ENCODE measurements at regions not wholly inside any gene's neighbourhood (a gene's known extent, or its start where the extent isn't known, plus 50 kb on each side); places are given as distances from the start of the nearest gene placed in this dataset.

- DNase-seq (no peak), ATAC-seq (ENCODE audit: low read depth in 2 of 2) (no peak)
- Mint-ChIP-seq H3K27ac (no peak overlapping the region), H3K4me1 (no peaks in the 10 kb centered on the region), H3K27me3 (peaks cover 24 to 42% (median 39%) of the 10 kb centered on the region in 3 donors), H3K36me3 (no peaks in the 10 kb centered on the region), H3K4me3 (no peak overlapping the region), H3K9me3 (peaks cover 0 to 9% (median 0%) of the 10 kb centered on the region in 7 donors)
Observed at GRCh38 chr2:226661789-226662545, 137.7 kb downstream of the IRS1 start.

GRCh38 chr2:226660526-226660925 is 139.1 kb downstream of the IRS1 start:
- Mint-ChIP-seq H3K27ac (peak overlapping the region in 1 of 6 donors; percentile 8), H3K4me1 (no peaks in the 10 kb centered on the region), H3K27me3 (peaks cover 18 to 38% (median 36%) of the 10 kb centered on the region in 3 donors), H3K9me3 (peaks cover 0 to 9% (median 0%) of the 10 kb centered on the region in 7 donors), H3K36me3 (no peaks in the 10 kb centered on the region), H3K4me3 (no peak overlapping the region)
- ATAC-seq (ENCODE audit: low read depth in 2 of 2) (no peak), DNase-seq (no peak)

GRCh38 chr2:226660124-226660523 is 139.5 kb downstream of the IRS1 start:
- H3K36me3 Mint-ChIP-seq = no peaks in the 10 kb centered on the region
- DNase-seq = no peak
- ATAC-seq (ENCODE audit: low read depth in 2 of 2) = no peak
- H3K27me3 Mint-ChIP-seq = peaks cover 14 to 34% (median 32%) of the 10 kb centered on the region in 3 donors
- H3K9me3 Mint-ChIP-seq = peaks cover 0 to 6% (median 0%) of the 10 kb centered on the region in 7 donors
- H3K27ac Mint-ChIP-seq = no peak overlapping the region
- no peaks in the 10 kb centered on the region for H3K4me1 Mint-ChIP-seq
- H3K4me3 Mint-ChIP-seq = no peak overlapping the region

- ATAC-seq (ENCODE audit: low read depth in 2 of 2) = no peak
- Mint-ChIP-seq H3K4me1 (no peaks in the 10 kb centered on the region), H3K27ac (peak overlapping the region in 1 of 6 donors; percentile 19), H3K36me3 (no peaks in the 10 kb centered on the region), H3K27me3 (peaks cover 13 to 27% (median 24%) of the 10 kb centered on the region in 3 donors), H3K4me3 (no peak overlapping the region), H3K9me3 (peaks cover 0 to 2% (median 0%) of the 10 kb centered on the region in 7 donors)
- no peak for DNase-seq
Observed at GRCh38 chr2:226659410-226659809, 140.2 kb downstream of the IRS1 start.

- DNase-seq (no peak), ATAC-seq (ENCODE audit: low read depth in 2 of 2) (no peak)
- H3K4me1 Mint-ChIP-seq = no peaks in the 10 kb centered on the region
- H3K27me3 Mint-ChIP-seq = peaks cover 20 to 21% (median 20%) of the 10 kb centered on the region in 3 donors
- peaks cover 0 to 2% (median 0%) of the 10 kb centered on the region in 7 donors for H3K9me3 Mint-ChIP-seq
- no peak overlapping the region for H3K4me3 Mint-ChIP-seq
- H3K27ac Mint-ChIP-seq = no peak overlapping the region
- no peaks in the 10 kb centered on the region for H3K36me3 Mint-ChIP-seq
Observed at GRCh38 chr2:226658555-226658954, 141.1 kb downstream of the IRS1 start.

GRCh38 chr2:226657340-226658053 is 142.1 kb downstream of the IRS1 start:
- Mint-ChIP-seq H3K4me3 (no peak overlapping the region), H3K27me3 (peaks cover 15 to 26% (median 21%) of the 10 kb centered on the region in 3 donors), H3K27ac (no peak overlapping the region), H3K9me3 (peaks cover 0 to 2% (median 0%) of the 10 kb centered on the region in 7 donors), H3K36me3 (no peaks in the 10 kb centered on the region), H3K4me1 (no peaks in the 10 kb centered on the region)
- no peak for DNase-seq
- no peak for ATAC-seq (ENCODE audit: low read depth in 2 of 2)

- no peak overlapping the region for H3K27ac Mint-ChIP-seq
- no peaks in the 10 kb centered on the region for H3K36me3 Mint-ChIP-seq
- DNase-seq = no peak
- H3K4me3 Mint-ChIP-seq = no peak overlapping the region
- H3K9me3 Mint-ChIP-seq = peaks cover 0 to 2% (median 0%) of the 10 kb centered on the region in 7 donors
- H3K4me1 Mint-ChIP-seq = no peaks in the 10 kb centered on the region
- ATAC-seq (ENCODE audit: low read depth in 2 of 2) = no peak
- H3K27me3 Mint-ChIP-seq = peaks cover 8 to 18% (median 12%) of the 10 kb centered on the region in 3 donors
Observed at GRCh38 chr2:226656367-226656766, 143.3 kb downstream of the IRS1 start.

- no peaks in the 10 kb centered on the region for H3K4me1 Mint-ChIP-seq
- no peak overlapping the region for H3K4me3 Mint-ChIP-seq
- no peaks in the 10 kb centered on the region for H3K36me3 Mint-ChIP-seq
- DNase-seq = no peak
- no peak for ATAC-seq (ENCODE audit: low read depth in 2 of 2)
- peaks cover 11 to 21% (median 14%) of the 10 kb centered on the region in 3 donors for H3K27me3 Mint-ChIP-seq
- no peak overlapping the region for H3K27ac Mint-ChIP-seq
- peaks cover 0 to 2% (median 0%) of the 10 kb centered on the region in 7 donors for H3K9me3 Mint-ChIP-seq
Observed at GRCh38 chr2:226655871-226656270, 143.7 kb downstream of the IRS1 start.

- peaks cover 0 to 22% (median 15%) of the 10 kb centered on the region in 7 donors for H3K9me3 Mint-ChIP-seq
- ATAC-seq (ENCODE audit: low read depth in 2 of 2) = no peak
Observed at GRCh38 chr2:226652983-226653765, 146.4 kb downstream of the IRS1 start.

GRCh38 chr2:226652369-226652768 is 147.3 kb downstream of the IRS1 start:
- Mint-ChIP-seq H3K4me1 (peaks cover 0 to 3% (median 0%) of the 10 kb centered on the region in 3 donors), H3K27me3 (peaks cover 25 to 37% (median 32%) of the 10 kb centered on the region in 3 donors), H3K9me3 (peaks cover 0 to 22% (median 15%) of the 10 kb centered on the region in 7 donors), H3K27ac (no peak overlapping the region), H3K4me3 (no peak overlapping the region), H3K36me3 (peaks cover 0 to 11% of the 10 kb centered on the region in 2 donors)
- DNase-seq (no peak), ATAC-seq (ENCODE audit: low read depth in 2 of 2) (no peak)

More at GRCh38 chr2:226652983-226653765, 146.4 kb downstream of the IRS1 start:
- peaks cover 25 to 33% (median 31%) of the 10 kb centered on the region in 3 donors for H3K27me3 Mint-ChIP-seq
- H3K36me3 Mint-ChIP-seq = peaks cover 0 to 11% of the 10 kb centered on the region in 2 donors
- DNase-seq = no peak
- peaks cover 0 to 3% (median 0%) of the 10 kb centered on the region in 3 donors for H3K4me1 Mint-ChIP-seq
- no peak overlapping the region for H3K4me3 Mint-ChIP-seq
- H3K27ac Mint-ChIP-seq = no peak overlapping the region

GRCh38 chr2:226649871-226650660 is 149.6 kb downstream of the IRS1 start:
- no peak for ATAC-seq (ENCODE audit: low read depth in 2 of 2)
- Mint-ChIP-seq H3K4me3 (no peak overlapping the region), H3K9me3 (peaks cover 0 to 22% (median 15%) of the 10 kb centered on the region in 7 donors), H3K27ac (no peak overlapping the region), H3K4me1 (peaks cover 0 to 3% (median 0%) of the 10 kb centered on the region in 3 donors), H3K27me3 (peaks cover 25 to 40% (median 36%) of the 10 kb centered on the region in 3 donors), H3K36me3 (peaks cover 0 to 11% of the 10 kb centered on the region in 2 donors)
- DNase-seq = no peak

GRCh38 chr2:226649201-226649600 is 150.4 kb downstream of the IRS1 start:
- H3K36me3 Mint-ChIP-seq = peaks cover 0 to 11% of the 10 kb centered on the region in 2 donors
- DNase-seq = no peak
- no peak overlapping the region for H3K4me3 Mint-ChIP-seq
- peaks cover 0 to 3% (median 0%) of the 10 kb centered on the region in 3 donors for H3K4me1 Mint-ChIP-seq
- no peak for ATAC-seq (ENCODE audit: low read depth in 2 of 2)
- H3K27me3 Mint-ChIP-seq = peaks cover 25 to 40% (median 35%) of the 10 kb centered on the region in 3 donors
- no peak overlapping the region for H3K27ac Mint-ChIP-seq
- peaks cover 0 to 22% (median 15%) of the 10 kb centered on the region in 7 donors for H3K9me3 Mint-ChIP-seq

Data from naive B cell (primary cell).